Suppressor macrophage treated with lipopolysaccharide for 4 hours (primary cell): ENCODE measurements at regions not wholly inside any gene's neighbourhood (a gene's known extent, or its start where the extent isn't known, plus 50 kb on each side); places are given as distances from the start of the nearest gene placed in this dataset.
A peak's percentile ranks its signal among the peaks of the same experiment; 100 is the strongest.
"Not testable (repeated sequence)": the region's sequence is repeated elsewhere in the genome, so short reads cannot be mapped to it uniquely, and the experiment has no call there.

ENCODE experiments used
- DNase-seq: peaks from one replicate; pipeline ENCODE4 v3.0.0-alpha.2; 2020

GRCh38 chr2:113386780-113387433 lies 50.6 kb upstream of the ZNG1B start:
- peak; percentile 40 for DNase-seq

- not testable (repeated sequence) for DNase-seq
These were observed 57.9 kb upstream of the ZNG1B start for GRCh38 chr2:113379621-113380020.

DNA sequence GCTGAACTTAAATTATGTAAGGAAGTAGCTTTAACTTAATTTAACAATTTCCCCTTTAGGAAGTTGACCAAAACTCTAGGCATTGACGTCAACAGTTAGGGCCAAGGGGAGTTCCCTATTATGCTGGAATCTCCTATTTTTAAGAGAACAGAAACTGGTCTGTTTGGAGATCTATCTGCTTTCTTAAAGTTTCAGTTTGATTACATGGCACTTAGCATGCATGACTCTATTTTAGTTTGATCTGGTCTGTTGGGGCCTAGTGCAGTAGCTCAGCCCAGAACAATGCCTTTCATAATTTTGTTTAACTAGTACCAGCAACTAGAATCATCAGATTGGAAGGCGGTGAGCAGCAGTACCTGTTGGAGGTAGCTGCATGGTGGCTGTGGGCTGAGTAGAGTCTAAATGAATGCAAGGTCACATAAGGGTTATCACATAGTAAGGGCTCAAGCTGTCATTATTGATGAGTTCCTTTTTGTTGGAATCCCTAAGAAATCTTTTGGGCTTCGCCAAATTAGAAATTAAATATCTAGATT lies 60.5 kb upstream of the ZNG1B start:
- peak; percentile 94 for DNase-seq

GRCh38 chr2:113376253-113376912 lies 61.1 kb upstream of the ZNG1B start:
- peak; percentile 27 for DNase-seq

GRCh38 chr2:113374857-113375256 lies 62.6 kb upstream of the ZNG1B start:
- peak; percentile 62 for DNase-seq

DNA sequence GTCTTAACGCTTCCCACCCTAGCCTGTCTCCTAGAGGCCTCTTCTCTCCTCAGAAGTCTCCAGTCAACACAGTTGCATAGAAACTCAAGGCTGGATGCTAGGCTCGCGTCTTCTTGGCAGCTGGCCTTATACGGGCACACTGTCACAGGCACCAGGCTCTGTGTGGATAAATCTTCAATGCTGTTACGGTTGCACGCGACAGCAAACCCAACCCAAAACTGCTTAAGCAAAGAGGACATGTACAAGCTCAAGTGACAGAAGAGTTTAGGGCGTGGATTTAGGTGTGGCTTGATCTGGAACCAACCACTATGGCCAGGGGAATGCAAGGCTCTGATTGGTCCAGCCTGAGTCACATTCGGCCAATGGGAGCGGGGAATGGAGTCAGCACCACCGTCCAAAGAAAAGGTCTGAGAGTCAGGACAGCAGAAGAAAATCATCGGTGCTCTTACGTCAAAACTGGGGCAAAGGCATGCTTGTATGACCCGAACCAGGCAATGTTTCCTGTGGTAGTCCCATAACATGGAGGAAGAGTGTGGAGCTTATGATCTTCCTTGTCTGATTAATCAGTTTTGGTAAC lies 65.1 kb upstream of the ZNG1B start:
- not testable (repeated sequence) for DNase-seq

- peak; percentile 82 for DNase-seq
These were observed 66.9 kb upstream of the ZNG1B start for GRCh38 chr2:113370478-113371091.

DNA sequence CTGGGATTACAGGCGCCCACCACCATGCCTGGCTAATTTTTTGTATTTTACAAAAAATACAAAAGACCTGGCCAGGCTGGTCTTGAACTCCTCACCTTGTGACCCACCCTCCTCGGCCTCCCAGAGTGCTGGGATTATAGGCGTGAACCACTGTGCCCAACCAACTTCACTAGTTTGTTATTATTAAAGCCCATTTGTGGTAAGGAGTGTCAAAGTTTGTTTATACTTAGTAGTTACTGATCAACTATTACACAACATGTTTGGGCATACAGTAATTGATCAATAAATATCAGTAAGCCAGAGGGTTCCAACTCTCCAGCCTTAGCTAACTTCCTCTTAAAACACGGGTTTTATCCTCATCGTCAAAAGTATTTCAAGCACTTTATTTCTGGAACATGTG lies 67.5 kb upstream of the ZNG1B start:
- no peak for DNase-seq

DNA sequence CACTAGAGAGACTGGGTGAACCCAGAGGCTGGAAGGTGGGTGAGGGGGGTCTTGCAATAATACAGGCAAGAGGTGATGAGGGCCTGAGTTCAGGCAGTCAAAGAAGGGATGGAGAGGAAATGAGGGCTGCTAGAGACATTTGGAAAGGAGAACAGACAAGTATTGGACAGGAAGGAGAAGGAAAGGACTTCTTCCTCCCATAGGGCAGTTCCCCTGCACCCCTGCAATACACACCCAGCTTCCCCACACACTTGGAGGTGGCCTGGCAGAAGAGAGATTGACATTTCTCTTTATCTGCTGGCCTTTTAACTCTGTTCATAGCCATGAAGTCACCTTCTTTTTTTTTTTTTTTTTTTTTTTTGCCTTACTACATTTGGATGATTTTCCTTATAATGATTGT lies 68.9 kb upstream of the ZNG1B start:
- not testable (repeated sequence) for DNase-seq

DNA sequence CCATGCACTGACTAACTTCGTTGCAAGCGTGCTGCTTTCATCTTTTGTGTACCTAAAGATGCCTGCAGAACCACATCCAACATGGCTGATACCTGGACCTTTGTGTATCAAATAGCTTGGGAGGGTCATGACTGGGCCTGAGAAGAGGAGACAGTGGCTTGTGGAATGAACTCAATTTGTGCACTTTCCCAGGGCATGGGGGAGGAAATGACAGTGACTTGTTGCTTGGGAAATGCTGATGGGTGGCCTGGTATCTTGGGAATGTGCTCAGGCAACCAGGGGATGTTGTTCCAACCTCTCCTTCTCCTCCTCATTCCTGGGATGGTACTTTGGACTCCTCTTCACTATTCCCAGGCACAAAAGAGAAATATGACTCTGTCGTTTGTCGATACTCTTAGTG lies 70.7 kb upstream of the ZNG1B start:
- DNase-seq, result not testable (repeated sequence)

GRCh38 chr2:113365791-113366190 lies 71.7 kb upstream of the ZNG1B start:
- DNase-seq, result peak; percentile 61

- not testable (repeated sequence) for DNase-seq
These were observed 72.2 kb upstream of the ZNG1B start for GRCh38 chr2:113365290-113365689.

DNA sequence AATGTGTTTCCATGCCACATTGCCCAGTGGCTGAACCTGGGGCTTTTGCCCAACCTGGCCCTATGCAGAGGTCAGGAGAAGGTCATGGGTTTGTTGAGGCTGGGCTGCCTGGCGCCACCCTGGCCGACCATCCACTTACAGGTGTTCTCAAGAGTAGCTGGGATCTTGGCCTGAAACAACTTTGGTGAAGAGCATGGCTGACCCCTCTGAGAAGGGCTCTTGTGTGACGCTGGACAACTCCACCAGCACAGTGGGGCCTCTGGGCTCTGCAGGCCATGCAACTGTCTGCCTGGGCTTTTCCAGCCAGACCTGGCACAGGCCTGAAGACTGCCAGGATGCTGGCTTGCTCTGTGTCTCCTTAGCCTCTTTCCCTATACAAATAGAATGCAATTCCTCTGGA lies 76.4 kb upstream of the ZNG1B start:
- DNase-seq, result no peak

DNA sequence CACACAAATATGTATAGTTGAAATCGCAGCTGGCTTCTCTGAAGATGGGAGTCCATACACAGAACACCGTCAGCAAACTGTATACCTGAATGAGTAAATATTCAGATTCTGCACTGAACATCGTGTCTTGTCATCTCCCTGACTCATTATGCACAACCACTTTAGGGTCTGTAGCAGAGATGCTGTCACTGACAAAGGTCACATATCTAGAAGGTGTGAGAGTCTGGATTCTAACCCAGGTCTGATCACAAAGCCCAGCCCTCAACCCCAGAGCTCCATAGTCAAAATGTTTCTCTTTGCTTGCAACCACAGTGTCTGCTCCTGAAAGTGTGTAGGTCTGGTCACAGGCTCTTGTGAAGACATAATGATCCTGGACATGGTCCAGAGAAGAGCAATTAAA lies 78.3 kb upstream of the PAX8 start:
- DNase-seq, result no peak

DNA sequence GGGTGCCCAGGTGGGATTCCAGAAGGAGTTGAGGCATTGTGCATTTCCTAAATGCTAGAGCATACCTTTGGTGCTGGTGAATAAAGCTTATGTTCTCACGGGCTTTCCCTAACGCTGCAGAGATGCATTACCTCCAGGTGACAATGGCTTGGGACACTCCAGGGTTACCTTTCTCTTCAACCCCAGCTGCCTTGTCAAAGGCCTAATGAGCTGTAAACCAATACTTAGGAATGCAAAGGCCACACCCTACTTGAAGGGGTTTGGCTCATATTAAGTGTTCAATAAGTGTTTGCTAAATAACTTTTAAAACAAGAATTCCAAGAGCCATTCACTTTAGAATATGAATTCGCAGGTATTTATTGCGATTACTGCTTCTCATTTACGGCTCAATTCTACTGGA lies 77.6 kb upstream of the PAX8 start:
- not testable (repeated sequence) for DNase-seq

DNA sequence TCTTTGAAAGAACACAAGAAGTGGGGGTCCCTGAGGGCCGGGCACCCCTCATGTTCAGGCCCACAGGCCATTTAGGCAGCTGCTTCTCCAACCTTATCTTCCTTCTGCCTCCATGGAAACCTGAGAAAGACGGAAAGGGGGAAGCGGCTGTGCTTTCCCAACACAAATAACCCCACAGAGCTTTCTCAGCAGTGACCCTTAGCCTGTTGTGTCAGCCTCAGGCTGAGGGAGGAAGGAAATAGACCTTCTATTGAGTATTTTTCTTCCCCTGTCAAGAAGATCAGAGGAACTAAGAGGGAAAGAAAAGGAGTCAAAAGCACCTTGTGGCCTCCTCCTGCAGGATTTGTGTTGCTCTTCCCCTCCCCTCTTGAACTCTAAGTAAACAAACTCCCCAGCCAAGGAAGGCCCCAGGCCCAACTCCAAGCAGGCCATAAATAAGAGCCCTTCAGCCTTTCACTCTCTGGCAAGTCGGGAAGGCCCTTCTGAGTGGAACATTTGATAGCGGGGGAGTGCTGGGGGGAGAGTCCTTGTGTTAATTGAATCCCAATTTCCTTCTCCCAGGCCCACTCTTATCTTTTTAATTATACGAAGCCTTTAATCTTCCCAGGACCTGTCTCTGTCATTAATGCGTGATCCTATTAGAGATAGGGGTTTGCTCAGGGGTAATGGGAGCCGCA lies 76.8 kb upstream of the PAX8 start:
- not testable (repeated sequence) for DNase-seq

DNA sequence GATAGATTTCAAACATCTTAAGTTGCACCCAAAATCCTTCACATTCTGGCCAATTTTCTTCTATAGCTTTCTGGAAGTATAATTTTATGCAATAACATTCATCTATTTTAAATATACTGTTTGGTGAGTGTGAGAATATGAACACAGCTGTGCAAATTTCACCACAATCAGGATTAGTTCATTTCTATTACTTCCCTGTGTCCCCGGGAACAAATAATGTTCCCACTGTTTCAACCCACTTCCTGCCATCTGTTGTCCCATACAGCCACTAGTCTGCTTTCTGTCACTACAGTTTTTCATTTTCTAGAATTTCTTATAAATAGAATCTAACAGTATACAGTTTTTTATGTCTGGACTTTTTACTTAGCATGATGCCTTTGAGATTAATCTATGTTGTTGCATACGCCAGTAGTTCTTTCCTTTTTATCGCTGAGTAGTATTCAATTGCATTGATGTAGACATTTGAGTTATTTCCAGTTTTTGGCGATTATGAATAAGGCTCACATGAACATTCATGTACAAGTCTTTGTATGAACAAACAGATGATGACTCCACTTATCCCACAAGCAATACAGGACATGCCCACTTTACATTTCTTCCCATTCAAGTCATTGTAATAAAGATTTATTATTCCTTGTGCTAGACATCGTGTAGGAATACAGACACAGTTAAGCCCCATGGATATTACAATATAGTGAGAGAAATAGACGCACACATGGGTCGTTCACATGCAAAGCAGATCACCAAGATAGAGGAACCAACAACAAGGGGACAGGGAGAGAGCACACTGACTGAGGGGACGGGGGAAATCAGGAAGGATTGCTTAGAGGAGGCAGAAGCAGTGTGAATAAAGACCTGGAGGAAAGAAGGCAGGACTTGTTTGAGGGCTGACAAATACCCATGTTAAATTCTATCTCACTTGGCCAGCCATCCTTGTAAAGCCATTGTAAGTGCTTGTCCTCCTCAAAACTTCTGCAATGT lies 72.9 kb upstream of the PAX8 start:
- peak; percentile 47 for DNase-seq

DNA sequence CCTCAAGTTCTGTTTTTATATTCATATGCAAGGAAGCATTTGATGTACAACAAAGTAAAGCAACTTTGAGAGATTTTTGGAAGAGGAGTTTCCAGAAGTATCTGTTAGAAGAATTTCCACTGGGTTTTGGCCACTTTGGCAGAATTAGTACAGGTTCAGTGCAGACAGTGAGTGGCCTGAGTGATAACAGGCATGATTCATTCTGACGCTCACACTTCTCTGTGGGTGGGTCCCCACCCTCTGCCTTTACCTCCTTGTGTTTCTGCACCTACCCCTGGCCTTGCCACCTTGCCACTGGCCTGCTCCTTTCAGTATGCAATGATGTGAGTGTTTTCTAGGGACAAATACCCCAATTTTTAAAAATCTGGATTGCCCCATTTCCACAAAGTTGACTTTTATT lies 65.1 kb upstream of the PAX8 start:
- DNase-seq, result not testable (repeated sequence)

- DNase-seq, result peak; percentile 79
These were observed 63.9 kb upstream of the PAX8 start for GRCh38 chr2:113342650-113343049.

DNA sequence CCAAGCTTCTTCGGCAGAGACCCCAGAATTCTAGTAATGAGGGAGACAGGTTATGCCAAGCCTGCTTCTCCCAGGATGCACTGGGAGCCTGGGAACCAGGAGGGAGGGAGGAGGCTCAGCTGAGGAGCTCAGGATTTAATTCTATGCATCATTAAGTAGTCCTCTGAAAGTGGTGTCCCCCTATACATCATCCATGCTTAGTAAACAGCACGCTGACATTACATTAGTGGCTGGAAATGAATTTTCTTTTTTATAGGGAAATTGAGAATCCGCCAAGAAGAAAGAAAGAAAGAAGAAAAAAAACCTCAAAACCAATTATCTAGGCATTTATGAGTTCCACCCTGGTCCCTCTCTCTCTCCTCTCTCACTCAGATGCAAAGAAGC lies 63.1 kb upstream of the PAX8 start:
- DNase-seq, result not testable (repeated sequence)

GRCh38 chr2:113341191-113341869 lies 62.6 kb upstream of the PAX8 start:
- no peak for DNase-seq
